ENCODE measurements at regions not wholly inside any gene's neighbourhood (a gene's known extent, or its start where the extent isn't known, plus 50 kb on each side); places are given as distances from the start of the nearest gene placed in this dataset.

GRCh38 chr5:50964746-50965653 lies 298.6 kb downstream of the PARP8 start:
- no peak for DNase-seq

GRCh38 chr5:50965654-50966375 lies 299.4 kb downstream of the PARP8 start:
- DNase-seq = peak; percentile 16

DNA sequence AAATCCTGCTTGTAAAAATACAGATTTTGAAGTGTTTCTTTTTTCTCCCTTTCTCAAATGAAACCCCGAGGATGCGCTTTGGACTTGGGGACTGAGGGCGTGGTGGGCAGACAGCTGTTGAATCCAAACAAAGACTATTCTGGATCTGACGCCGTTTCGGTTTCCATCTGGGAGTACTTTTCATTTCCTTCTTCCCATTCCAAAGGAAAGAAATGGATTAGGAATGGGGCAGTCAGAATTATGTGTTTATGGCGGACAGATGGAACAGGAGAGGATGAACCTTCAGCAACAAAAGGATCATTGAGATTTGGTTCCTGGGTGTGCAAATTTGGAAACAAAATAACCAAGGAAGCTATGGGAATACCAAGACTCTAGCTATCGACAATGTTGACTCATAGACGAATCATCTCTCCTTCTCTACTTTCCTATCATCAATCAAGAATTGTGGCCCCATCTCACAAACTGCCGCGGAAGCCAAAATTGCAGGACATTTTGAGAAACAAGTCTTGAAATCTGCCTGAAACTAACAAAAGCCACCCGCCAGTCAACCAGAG lies 300.6 kb downstream of the PARP8 start:
- DNase-seq = peak; percentile 44

DNA sequence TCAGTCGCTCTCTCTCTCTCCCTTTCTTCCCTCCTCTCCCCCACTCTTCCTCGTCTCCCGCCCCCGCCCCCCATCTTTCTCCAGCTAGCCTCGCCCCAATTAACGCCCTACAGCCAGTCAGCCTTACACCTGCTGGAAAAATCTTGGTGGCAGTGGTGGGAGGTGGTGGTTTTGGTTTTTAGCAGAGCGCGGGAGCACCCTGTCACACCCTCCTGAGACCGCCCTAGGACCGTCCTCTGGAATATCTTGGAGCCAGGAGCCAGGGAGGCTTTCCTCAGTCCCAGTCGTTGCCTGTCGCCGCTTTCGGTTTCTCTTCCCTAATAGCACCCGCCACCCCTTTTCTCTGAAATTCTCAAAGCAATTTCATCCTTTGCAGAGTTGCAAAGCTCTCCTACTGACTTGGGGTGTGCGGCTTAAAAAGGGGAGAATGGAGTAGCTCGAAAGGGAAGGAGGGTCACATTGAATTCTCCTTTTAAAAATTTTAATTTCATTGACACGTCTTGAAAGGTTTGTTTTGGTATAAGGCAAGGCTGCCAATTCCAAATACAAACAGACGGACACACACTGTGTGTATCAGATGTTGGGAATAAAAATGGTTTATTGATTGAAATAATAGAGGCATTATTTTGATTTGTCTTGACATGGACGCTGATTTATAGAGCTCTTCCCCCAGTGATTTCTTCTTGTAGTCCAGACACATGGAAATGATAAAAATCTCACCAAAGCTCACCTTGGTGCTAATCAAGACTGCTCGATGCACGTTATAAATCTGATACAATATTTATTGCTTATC lies 301.3 kb downstream of the PARP8 start:
- peak; percentile 68 for DNase-seq

DNA sequence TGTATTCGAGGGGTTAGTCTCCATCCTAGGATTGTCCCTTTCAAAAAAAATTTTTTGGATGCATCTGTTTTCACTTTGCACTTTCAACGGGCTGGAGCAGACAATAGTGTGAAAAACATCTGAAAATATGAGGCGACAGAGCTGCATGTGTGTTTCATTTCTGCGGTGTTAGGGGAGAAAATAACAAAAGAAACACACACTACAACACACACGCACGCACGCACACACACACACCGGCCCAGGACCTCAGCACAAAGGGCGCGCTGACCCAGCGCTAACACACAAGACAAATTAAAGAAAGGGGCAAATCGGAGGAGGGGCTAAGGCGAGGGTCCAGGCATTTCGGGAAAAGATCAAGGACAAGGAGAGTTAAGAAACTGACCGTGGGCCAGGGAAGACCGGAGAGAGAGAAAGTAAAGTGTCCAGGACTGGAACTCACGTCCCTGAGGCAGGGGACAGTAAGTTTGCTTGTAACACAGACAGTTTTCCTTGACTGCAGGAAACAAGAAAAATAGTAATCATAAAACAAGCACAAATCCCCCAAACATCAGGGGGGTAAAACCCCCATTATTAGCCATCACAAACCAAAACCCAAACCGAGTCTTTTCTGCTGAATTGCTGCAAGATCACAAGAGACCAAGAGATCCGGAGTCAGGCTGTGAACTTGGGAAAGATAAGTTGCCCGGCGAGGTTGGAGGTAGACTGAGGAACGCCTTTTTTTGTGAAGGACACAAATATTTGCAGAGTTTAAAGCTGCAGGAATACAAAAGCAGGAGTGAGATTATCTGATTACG lies 302.1 kb downstream of the PARP8 start:
- DNase-seq = peak; percentile 43

GRCh38 chr5:50969151-50970031 lies 303.0 kb downstream of the PARP8 start:
- peak; percentile 61 for DNase-seq

DNA sequence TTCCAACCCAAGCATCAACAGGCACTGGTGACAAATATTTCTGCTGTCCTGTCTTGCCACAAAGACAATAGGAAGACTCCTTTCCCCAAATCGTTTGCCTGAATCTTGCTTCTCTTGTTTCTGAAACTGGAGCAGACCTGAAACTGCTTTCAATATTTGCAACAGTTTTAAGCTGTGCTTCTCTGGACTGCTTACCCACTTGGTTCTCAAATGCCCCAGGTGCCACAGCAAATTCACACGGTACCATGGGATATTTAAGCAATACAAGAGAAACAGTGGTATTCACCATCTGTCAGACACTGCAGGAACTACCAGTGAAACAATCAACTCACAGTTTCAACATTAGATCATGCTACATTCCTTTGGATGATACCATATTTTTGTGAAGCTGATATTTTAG lies 309.4 kb downstream of the PARP8 start:
- DNase-seq = no peak

DNA sequence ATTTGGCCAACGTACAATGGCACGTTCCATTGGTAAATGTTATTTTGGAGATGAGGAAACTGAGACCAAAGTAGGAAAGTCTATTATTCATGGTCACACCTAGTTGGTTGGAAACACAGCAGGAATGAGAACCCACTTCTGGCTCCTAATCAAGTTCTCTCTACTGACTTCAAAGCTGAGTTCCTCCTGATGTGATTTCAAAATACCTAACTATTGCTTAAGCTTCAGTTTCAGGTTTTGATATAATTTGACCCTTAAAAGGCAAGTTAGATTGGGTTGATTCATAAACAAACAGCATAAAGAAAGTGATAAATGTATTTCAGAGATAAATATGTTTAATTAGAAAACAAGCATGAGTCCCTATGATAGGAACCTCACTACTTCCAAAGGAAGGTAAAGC lies 312.5 kb downstream of the PARP8 start:
- no peak for DNase-seq

GRCh38 chr5:50984640-50985039 lies 318.2 kb downstream of the PARP8 start:
- DNase-seq = no peak

DNA sequence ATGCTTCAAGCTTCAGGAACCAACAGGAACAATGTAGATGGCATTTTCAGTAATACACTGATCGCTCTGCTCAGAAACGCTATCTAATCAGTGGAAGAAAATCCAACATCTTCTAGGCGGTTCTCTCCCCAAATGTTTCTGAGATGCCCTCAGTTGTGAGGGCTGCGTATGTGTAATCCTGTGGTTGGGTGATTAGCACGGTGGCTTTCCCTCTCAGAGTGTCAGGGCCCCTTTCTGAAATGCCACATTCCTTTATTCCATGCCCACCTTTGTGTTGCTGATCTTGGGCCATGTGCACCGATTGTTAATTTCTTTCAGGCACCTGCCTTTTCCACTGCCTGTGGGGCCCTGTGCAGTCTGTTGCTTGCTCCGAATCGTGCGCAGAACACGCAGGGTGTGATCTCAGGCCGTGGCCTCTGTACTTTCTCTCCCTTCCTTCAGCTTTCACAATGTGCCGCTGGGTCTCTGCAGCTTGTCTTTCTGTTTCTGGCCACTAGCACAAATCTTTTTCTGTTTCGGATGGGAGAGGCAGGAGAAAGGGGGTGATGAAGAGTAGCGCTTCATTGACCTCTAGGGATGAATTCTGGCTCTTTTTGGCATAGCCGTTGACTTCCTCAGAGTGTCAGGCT lies 324.0 kb downstream of the PARP8 start:
- DNase-seq = no peak

DNA sequence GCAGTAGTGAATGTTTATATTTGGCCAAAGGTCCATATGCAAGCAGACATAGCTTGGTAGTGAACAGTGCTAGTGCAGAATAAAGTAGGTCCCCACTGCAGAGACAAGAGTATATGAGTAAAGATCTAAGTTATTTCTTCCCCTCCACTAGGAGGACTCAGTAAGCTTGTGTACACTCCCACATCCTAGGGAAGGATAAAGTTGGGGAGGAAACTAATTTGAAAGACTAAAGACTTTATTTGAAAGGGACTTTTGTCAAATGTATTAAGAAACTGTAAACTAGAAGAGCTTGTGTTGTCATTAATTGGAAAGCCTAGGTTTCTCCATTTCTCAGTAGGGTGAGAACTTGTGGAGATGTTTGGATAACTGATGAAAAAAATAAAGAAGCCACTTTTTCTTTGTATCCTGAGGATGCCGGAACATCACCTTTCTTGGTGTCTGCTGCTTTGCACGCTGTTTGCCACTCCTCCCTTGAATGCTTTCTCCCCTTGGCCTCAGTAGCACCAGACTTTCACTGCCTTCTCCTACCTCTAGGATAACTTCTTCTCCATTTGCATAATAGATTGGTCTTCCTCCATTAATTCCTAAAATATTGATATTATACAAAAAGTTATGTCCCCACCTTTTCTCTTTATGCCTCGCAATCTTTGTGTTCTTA lies 329.0 kb downstream of the PARP8 start:
- peak; percentile 13 for DNase-seq

GRCh38 chr5:51001227-51001923 lies 334.9 kb downstream of the PARP8 start:
- DNase-seq = no peak

DNA sequence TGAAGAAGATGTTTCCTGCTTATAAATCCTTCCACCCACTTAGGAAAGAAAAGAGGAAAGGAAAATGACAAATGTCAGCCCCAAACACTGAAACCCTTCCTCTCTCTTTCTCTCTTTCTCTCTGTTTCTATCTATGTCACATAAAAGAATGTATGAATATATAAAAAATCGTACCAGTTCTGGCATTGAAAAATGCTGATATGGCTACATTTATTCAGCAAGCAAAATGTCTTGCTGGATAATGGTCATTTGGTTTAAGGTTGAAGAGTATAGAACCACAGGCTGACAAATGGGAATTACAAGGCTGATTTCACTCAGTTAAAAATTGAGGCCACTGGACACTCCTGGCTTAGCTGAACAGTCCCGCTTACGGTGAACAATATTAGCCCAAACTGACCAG lies 335.9 kb downstream of the PARP8 start:
- no peak for DNase-seq

- no peak for DNase-seq
These were observed 346.6 kb downstream of the PARP8 start for GRCh38 chr5:51013036-51013435.

- no peak for DNase-seq
These were observed 352.0 kb downstream of the PARP8 start for GRCh38 chr5:51018423-51018822.

- DNase-seq = no peak
These were observed 357.8 kb downstream of the PARP8 start for GRCh38 chr5:51024263-51024662.

GRCh38 chr5:51027271-51027670 lies 356.0 kb upstream of the ISL1 start:
- no peak for DNase-seq

DNA sequence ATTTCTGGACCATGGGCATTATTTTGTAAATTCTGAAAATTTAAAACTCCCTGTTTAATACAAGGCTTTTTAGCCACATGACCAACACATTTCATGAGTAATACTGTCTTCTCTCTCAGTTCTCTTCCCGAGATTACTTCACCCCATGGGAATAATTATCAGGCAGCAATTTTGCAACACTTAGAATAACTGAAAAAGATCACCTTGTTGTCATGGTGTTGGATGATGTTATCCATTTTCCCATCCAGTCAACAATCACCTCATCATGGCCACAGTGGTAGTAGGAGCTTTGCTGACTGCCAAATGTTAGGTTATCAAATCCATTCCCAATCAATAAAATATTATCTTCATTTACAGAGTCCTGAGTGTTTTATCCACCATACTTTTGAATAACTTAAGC lies 354.9 kb upstream of the ISL1 start:
- no peak for DNase-seq

DNA sequence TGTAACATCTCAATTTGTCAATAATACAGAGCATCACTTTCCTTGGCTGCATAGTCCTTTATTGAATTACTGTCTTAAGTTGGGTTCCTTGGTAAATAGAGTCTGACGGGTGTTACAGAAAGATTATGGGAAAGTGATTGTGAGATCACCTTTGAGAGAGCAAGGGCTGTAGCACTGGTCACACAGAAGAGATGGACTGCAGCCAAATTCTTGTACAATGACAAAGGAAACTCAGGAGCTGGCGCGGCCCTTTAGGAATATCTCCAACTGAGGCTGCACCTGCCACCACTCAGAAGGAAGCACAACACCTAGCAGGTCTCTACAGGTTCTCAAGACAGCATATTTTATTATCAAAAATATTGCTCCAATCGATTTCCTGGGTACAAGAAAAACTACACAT lies 350.0 kb upstream of the ISL1 start:
- DNase-seq = peak; percentile 76

All from DMS53 (cell line).